GM12892 (cell line): ENCODE measurements at regions not wholly inside any gene's neighbourhood (a gene's known extent, or its start where the extent isn't known, plus 50 kb on each side); places are given as distances from the start of the nearest gene placed in this dataset.
"Not testable (repeated sequence)": the region's sequence is repeated elsewhere in the genome, so short reads cannot be mapped to it uniquely, and the experiment has no call there.

Experiments
- DNase-seq: peaks from one replicate; pipeline ENCODE4 v3.0.0; 2011; ENCODE audit not compliant: insufficient read length
- FAIRE-seq: peaks from 2 replicates; lab custom pipeline; 2011; peaks lifted over from hg19 to GRCh38; lab: Jason Lieb, UNC
- POLR2A ChIP-seq: IDR thresholded peaks from 2 replicates; pipeline ENCODE4 v1.6.1; 2011; ENCODE audit warnings: low read depth, low read length, control low read depth
- POLR2AphosphoS5 ChIP-seq: IDR thresholded peaks from 2 replicates; pipeline ENCODE4 v1.6.1; 2011; ENCODE audit warnings: low read depth, low read length, control low read depth
- TAF1 ChIP-seq: IDR thresholded peaks from 2 replicates; pipeline ENCODE4 v1.6.1; 2011; ENCODE audit warnings: low read depth, mild to moderate bottlenecking, control low read depth, low read length, borderline replicate concordance

- DNase-seq (no peak), FAIRE-seq (no peak)
- TF ChIP-seq POLR2A (no peak), POLR2AphosphoS5 (no peak), TAF1 (no peak)
Observed at GRCh38 chr12:67786086-67786485, 137.5 kb downstream of the DYRK2 start.

DNA sequence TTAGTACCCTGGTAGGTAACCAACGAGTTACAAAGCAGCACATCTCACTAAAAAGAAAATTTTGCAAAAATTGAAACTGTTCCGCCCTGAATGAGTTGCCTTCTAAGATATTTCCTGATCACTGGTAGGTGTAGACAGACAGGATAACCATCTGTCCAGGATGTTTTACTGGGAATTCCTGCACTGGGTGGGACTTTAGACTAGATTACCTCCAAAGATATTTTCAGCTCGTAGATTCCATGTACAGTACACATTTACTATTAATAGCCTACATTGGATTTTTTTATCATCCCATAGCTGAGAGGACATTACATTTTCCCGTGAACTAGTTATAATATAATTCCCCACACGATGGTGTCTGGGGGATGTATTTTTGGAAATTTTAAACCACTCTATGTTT is 139.6 kb downstream of the DYRK2 start:
- DNase-seq: no peak
- no peak for FAIRE-seq
- TF ChIP-seq POLR2AphosphoS5: no peak

DNA sequence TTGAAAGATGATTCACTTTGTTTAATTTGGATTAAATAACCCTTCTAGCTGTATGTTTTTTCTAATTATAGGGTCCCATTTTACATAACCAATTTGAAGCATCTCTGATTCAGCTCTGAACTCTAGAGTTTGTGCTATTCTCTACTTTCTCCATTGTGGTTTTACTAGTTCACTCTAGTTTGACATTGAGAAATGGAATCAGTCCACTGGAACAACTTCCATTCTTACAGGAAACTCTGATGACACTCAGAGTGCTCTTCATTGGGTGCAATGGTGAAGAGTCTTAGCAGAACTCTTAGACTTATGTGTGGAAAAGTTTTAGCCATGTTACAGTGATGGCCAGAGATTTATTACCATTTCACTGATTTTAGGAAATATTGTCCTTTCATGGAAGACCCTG is 140.7 kb downstream of the DYRK2 start:
- FAIRE-seq (no peak), DNase-seq (no peak)
- TF ChIP-seq POLR2AphosphoS5: no peak
- no peak for TF ChIP-seq POLR2A
- TF ChIP-seq TAF1: no peak

DNA sequence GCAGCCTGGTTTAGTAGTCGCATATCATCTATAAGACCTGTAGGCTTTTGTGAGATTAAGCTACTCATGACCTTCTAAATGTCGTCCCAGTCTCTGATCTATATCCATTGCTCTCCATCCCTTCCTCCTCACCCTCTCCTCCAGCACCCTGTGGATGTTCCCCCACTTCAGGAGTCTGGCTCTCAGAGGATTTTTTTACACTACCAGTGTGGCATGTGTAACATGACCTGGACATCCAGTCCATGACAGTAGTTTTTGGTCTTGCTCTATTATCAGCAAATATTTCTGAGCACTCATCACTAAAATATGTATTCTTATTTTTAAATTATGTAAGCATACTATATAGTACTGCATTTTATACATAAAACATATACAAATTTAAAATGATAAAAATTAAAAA is 142.1 kb downstream of the DYRK2 start:
- FAIRE-seq (no peak), DNase-seq (no peak)
- TF ChIP-seq POLR2A (no peak), TAF1 (no peak), POLR2AphosphoS5 (no peak)

- not testable (repeated sequence) for DNase-seq, FAIRE-seq
Observed at GRCh38 chr12:67791362-67791761, 142.8 kb downstream of the DYRK2 start.

DNA sequence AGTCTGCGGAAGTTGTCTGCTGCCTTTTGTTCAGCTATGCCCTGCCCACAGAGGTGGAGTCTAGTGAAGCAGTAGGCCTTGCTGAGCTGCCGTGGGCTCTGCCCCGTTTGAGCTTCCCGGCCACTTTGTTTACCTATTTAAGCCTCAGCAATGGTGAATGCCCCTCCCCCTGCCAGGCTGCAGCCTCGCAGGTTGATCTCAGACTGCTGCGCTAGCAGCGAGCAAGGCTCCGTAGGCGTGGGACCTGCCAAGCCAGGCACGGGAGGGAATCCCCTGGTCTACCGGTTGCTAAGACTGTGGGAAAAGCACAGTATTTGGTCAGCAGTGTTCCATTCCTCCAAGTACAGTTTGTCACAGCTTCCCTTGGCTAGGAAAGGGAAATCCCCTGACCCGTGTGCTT is 143.6 kb downstream of the DYRK2 start:
- DNase-seq (no peak), FAIRE-seq (no peak)
- TF ChIP-seq TAF1 (no peak), POLR2AphosphoS5 (no peak), POLR2A (no peak)

DNA sequence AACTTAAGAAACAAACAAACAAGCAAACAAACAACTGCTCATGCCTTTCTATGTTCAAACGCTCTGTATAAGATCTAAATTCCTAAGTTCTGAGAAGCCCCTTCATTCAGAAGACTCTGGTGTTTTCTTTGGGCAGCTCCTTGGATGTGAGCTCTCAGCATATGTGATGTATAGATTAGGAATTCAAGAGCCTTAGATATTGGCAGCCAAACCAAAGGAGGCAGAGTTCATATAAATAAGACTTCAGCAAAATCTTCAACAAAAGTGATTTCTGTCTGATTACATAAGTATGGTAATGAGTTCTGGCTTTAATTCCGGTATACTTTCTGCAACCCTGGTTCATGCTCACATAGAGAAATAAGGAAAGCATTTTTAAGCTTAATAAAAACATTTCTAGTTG is 145.6 kb downstream of the DYRK2 start:
- TF ChIP-seq POLR2A (no peak), POLR2AphosphoS5 (no peak), TAF1 (no peak)
- DNase-seq: no peak
- no peak for FAIRE-seq

GRCh38 chr12:67795236-67795635 is 146.7 kb downstream of the DYRK2 start:
- DNase-seq (no peak), FAIRE-seq (no peak)

DNA sequence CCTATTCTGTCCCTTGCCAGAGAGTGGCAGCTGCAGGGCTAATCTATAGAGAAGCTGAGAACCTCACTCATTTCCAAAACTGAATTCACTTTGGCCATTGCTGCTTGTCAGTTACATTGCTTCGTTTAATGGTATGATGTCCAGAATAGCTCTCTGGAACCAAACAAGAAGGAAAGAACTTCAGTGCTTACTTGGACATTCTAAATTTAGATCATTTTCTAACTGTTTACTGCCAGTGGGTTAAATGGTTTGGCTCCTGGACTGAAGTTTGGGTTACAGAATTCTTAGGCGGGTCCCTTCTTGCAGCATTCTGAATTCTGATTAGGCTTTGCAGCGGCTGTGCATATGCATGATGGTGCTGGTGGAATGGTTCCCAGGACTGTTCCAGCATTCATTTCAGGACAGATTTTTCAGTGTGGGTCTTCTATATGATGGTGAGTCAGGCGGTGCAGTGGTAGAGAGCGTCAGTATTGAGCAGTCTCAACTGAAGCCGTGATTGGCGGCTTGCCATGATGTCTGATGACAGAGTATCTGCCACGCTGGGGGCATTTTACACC is 148.7 kb downstream of the DYRK2 start:
- no peak for DNase-seq
- TF ChIP-seq TAF1: no peak
- TF ChIP-seq POLR2A: no peak
- TF ChIP-seq POLR2AphosphoS5: no peak
- FAIRE-seq: no peak

More at GRCh38 chr12:67795236-67795635, 146.7 kb downstream of the DYRK2 start:
- no peak for TF ChIP-seq POLR2AphosphoS5
- TF ChIP-seq TAF1: no peak
- TF ChIP-seq POLR2A: no peak

DNA sequence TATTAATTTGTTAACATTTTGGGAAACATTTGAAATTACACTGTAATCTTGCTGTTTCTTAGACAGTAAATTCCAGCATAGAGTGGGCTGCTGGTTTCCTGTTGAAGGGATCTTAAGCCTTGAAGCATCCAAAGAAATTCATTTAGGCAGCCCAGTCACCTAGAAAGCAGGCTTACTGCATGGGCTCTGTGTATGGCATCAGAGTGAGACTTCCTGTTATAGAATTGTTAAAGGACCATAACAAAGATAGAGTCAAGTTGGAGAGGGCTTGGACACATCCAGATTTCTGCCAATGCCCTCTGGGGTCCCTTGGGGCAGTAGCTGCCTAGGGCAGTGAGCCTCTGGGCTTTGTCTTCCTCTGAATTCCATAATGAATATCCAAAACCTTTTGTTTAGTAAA is 149.2 kb downstream of the DYRK2 start:
- TF ChIP-seq POLR2AphosphoS5 (no peak), TAF1 (no peak), POLR2A (no peak)
- no peak for DNase-seq
- no peak for FAIRE-seq

GRCh38 chr12:67798768-67799167 is 150.2 kb downstream of the DYRK2 start:
- TF ChIP-seq TAF1 (no peak), POLR2A (no peak), POLR2AphosphoS5 (no peak)
- DNase-seq (no peak), FAIRE-seq (no peak)

- no peak for TF ChIP-seq POLR2A
- no peak for TF ChIP-seq POLR2AphosphoS5
- no peak for TF ChIP-seq TAF1
- no peak for FAIRE-seq
Observed at GRCh38 chr12:67802731-67803130, 154.2 kb downstream of the DYRK2 start.

More at GRCh38 chr12:67802731-67803130, 154.2 kb downstream of the DYRK2 start:
- DNase-seq: no peak
